CD4-positive, alpha-beta T cell treated with Interleukin-1 beta for 1 hour (primary cell): ENCODE measurements at regions not wholly inside any gene's neighbourhood (a gene's known extent, or its start where the extent isn't known, plus 50 kb on each side); places are given as distances from the start of the nearest gene placed in this dataset.
"Not testable (repeated sequence)": the region's sequence is repeated elsewhere in the genome, so short reads cannot be mapped to it uniquely, and the experiment has no call there.

ENCODE experiments used
- DNase-seq, 2 donors: peaks; one replicate each; pipeline ENCODE4 v3.0.0-alpha.2; 2020 to 2022

DNA sequence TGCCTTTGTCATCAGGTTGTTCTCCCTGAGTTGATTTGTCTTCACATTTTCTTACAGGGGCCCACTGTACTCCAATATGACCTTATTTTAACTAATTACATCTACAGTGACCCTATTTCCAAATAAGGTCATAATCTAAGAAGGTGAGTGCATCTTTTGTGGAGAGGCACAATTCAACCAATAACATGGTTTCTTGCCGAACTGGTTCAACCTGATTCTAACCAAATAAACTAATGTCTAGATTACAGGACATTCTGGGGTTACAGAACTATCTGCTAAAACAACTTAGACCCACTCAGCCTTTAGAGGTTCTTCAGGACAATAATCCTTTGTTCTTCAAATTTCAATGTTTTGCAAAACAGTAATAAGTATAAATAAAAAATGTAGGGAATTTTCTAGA lies 496.5 kb upstream of the SOX11 start:
- DNase-seq: no peak

DNA sequence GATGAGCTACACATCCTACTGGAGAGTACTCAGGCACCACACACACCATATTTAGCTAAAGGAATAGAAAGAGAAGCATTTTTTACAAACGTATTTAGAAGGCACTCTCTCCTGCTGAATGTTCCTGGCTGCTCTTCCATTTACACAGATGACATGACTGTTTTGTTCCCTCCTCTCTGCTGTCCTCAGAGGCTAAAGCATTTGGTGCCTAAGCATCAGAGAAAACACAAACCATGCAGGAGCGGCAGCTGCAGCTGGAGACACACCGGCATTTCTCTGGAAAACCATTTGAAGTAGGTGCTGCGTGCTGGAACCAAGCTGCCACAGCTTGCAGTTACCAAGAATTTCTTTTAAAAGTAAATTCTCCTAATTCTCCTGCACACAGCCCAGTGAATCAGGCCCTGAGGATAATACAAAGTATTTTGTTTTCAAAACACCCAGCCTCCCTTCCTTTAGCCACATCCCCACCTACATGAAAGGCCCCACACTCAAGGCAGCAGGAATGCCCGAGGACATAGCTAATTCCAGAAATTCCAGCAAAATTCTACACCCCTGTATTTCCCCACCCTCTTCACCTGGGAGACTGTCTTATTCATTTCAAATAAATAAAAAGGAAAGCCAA lies 488.9 kb upstream of the SOX11 start:
- no peak for DNase-seq

DNA sequence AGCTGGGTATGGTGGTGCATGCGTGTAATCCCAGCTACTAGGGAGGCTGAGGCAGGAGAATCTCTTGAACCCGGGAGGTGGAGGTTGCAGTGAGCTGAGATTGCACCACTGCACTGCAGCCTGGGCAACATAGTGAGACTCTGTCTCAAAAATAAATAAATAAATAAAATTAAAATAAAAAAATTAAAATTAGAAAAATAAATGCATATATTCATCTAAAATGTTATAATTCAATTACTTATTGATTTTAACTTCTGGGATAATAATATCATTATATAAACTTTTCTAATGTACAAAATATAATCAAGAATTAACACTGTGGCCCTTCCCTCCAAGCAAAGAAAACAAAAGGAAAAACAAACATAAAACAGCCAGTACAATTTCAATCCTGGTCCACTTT lies 485.4 kb upstream of the SOX11 start:
- DNase-seq: not testable (repeated sequence)

DNA sequence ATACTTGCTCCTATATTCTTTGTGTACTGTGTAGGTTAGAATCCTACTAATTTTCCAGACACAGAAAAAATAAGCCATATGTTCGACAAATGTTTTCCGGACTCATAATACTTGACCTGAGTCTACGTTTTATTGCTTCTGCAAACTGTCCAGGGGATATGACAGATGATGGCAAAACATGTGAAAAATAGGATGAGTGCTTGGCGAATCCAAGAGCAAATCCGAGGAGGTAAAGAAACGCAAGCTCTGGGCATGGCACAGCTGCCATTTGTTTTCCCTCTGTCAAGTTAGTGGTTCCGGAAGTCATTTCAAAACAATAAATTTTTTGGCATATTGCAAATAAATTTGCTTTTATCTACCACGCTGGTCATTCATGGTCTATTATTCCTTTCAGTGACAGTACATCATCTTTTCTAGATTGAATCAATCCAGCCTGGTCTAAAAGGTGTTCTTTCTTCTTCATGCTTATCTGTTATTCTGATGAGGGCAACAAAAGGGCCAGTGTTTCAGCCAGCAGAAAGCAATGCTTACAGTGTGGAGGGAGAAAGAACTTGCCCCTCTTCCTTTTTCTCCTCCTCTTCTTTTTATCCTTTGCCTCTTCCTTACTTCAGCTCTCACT lies 476.1 kb upstream of the SOX11 start:
- DNase-seq: no peak

DNA sequence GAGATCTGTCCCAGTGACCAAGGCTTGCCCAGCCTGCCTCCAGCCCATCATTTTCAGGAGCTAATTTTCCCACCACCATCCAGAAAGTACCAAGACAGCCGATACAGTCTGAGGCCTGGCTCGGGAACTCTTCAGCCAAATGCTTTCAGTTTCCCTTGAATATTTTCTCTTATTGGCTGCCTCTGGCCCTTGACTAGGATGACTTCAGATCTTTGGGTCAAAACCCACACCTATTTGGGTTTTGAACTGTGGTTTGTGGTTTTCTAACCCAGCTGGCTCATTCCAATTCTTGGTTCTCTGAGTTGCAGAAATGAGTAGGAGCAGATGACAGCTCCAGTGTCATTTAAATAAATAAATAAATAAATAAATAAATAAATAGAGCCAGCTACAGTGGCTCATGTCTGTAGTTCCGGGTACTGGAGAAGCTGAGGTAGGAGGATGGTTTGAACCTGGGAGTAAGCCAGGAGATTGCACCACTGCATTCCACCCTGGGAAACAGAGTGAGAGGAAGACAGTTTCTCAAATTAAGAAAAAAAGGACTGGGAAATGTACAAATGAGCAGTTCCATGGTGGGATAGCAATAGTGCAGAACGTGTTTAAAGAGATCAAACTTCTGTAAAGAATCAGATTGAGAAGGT lies 465.0 kb upstream of the SOX11 start:
- DNase-seq: no peak

DNA sequence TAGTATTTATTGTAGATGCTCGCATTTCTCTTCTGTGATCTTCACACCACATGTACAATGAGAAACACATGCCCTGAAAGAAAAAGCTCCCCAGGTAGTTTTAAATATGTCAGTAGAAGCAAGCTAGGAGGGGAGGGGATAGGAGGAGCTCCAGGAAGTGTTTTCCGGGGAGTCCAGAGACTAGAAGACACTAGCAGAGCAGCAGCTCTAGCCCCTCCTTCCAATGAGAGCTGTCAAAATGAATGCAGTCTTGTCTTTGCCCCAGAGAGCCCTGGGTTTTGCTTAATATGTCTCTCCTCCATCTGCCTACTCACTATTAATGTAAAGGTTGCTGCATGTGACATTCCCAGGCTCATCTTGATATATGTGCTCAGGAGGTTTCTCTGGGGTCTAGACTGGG lies 462.6 kb upstream of the SOX11 start:
- no peak for DNase-seq

DNA sequence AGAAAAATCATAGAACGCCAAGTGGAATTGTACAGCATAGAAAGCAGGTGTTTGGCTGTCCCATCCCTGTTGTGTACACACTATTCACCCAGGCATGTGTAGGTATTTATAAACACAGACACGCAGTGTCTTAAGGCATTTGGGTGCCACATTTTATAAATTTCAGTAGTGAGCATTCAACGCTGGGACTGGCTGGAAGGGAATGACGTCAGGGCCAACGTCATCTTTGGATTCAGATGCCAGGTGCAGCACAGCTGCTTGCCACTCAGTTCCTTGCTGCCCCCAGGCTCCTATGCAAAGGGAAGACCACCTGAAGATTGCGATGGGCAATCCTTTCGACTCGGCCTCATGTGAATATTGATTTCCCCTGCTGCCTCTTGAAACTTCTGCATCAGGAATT lies 461.7 kb upstream of the SOX11 start:
- DNase-seq: no peak

DNA sequence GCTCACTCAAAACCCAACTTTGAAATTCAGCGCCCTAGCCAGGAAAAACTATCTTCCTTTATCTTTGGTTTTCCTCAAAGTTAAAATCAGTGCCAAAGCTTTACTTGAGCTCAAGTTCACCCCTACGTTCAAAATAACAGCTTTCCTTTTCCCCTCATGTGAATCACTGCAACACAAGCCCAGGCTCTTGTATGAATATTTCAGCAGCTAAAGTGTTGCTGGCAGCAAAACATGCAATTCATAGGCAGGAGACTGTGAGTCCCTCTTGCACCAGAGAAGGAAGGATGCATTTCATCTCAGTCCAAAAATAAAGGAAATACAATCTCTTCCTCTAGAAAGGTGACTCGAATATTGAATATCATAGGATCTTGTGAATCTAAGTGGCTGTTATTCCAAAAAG lies 461.3 kb upstream of the SOX11 start:
- DNase-seq: no peak

DNA sequence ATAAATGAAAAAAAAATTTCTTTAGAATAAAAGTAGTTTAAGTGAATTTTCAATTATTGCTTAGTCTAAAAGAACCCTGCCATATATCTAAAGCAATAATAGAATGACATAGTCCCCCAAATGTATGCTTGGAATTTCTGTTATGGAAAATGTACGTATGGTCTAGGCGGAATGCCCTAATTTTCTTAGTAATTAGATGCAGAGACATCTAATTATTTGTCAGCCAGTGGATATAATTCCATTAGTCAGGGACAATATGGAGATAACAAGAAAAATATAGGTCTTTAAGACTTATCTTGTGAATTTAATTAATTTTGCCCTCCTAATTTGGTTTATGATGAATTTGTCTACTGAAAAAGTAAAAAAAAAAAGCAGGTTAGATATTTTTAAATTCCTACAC lies 460.9 kb upstream of the SOX11 start:
- no peak for DNase-seq

DNA sequence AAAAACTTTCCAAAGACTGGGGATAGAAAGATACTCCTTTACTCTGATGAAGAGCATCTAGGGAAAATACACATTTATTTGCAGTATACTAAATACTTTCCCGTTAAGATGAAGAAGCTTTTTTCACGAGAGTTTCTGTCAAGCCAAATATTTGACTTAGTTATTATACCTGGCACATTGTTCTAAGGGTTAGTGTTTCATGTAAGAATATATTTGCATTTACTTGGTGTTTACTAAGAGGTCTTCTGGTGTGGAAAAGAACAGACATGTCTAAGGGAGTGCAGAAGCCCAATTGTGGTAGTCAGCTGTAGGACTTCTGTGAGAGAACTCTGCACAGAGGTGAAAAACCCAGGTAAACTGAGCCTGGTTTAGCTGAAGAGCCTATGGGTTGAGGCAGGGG lies 457.6 kb upstream of the SOX11 start:
- DNase-seq: no peak

DNA sequence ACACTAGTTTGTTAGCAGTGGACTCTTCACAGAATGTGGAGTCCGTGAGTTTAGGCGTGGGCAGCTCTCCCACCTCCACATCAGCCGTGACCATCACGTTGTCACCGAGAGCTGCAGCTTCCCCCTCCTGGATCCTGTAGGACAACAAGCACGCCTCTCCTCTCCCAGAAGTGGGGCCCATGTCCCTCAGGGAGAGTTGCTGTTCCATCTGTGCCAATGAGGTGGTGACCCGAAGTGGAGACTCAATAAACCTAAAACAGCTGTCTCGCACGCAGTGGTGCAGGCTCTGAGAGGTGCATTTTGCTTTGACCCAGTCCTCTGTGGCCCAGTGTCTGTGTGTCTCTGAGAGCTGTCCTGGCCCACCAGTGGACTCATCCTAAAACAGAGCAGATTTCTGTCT lies 456.5 kb upstream of the SOX11 start:
- no peak for DNase-seq

DNA sequence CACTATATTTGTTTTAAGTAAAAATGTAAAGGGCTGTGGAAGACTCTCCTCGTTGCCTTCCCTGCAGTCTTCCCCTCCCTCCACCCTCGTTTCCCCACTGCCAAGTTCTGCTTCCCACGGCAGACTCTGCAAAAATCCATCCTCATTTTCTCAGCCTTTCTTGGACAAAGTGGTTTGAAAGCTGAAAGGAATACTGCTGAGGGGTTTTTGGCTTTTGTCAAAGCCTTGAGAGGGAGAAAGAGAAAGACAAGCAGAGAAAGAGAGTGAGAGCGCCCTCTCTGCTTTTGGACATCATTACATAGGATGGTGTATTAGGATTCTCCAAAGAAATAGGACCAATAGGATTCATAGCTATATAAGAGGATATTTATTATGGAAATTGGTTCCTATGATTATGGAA lies 455.9 kb upstream of the SOX11 start:
- no peak for DNase-seq

DNA sequence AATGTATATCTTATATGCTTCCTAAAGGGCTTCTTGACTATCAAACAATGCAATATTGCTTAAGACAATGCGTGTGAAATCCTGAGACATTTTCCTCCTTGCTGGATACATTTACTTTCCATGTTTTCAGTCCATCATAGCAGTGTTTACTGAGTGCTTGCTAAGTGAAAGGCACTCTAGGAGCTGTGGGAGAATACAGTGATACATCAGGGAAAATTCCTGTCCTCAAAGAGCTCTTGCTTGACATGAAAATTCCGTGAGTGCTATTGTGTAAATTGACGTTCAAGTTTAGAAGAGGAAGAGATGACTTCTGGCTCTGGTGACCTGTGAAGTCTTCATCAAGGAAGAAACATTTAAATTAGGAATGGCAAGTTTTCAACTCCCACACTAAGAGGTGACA lies 449.4 kb upstream of the SOX11 start:
- no peak for DNase-seq

DNA sequence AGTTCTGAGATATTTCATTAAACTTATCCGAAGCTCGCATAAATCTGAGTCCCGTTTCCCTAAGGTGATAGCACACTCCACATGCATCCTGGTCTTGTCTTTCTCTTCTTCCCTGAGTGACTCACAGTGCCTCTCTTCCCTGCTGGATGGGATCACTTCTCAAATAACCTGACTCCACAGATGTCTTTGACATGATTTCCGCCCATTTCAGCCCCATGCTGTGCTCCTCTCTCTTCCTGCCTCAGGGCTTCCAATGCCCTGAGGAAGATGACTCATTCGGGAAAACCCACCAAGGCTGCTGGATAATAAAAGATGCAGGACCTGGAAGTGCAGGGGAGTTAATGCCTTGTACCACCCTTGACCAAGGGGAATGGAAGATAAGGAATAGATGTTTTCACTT lies 441.7 kb upstream of the SOX11 start:
- no peak for DNase-seq

DNA sequence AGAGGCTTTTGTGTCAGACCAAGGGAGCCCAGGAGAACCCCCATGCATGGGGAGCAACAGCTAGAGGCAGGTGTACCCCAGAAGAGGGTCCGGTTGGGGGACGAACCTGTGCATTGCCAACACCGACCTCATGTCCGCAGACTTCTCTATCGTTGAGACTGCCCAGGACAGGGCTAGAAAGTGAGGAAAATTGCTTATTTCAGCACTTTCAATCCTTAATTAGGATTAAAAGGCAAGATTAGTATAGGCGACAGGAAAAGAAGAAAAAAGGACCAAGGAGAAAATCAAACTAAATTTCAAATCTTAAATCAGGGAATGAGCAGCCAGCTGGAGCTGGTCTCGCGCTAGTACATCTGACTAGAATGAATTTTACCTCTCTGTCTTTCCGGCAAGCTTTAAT lies 438.9 kb upstream of the SOX11 start:
- no peak for DNase-seq

DNA sequence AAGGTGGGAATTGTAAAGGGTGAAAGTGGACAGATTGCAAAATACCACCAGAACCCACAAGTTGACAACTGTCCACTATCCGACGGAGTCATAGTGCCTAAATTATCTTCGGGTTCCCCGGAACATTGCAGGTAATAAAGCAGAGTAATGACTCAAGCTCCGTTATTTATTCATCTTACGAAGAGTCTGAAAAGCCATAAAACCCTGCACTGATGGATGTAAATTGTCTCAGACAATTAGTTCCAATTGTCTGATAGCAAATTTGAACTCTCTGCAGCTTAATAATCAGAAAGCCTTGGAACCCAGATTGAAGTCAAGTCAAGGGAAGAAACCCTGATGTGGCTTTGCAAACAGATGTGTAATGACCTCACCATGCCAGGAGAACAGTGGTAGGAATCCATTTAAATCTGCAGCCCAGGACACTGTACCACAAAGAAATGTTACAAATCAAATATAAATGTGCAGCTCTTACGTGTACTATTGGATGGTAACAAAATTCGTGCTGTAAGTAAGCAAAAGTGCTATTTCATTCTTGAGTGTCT lies 437.3 kb upstream of the SOX11 start:
- no peak for DNase-seq

DNA sequence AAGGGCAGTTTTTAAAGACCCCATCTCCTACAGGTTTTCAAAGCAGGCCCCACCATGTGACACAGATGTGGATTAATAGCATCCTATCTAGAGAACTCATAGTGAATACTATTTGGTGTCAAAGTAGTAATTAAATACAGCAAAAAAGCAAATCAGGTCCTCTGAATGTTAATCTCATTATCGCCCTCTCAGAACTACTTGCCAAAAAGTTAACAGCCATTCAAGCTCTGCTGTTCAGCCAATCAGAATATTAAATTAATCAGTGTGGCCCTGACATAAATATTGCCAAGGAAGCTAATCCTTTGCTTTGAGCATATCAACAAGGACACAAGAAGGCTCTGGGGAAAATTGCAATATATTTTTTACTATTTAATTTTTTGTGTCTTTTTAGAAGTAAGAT lies 428.9 kb upstream of the SOX11 start:
- no peak for DNase-seq

DNA sequence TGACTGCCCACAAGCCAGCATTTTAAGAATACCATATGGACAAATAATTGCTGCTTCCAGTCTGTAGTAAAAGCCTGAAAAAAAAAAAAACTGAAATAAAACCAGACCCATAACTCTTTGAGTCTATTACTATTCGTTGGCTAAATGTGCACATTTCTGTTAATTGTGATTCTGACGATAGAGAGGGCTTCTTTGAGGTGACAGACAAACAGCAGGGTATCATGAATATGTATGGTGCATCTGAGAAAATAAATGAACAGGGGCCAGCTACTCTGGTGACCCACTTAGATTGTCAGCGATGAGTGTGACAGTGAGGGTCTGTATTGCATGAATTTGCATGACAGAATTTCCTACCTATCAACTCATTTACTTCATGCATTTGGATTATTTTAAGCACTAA lies 427.8 kb upstream of the SOX11 start:
- no peak for DNase-seq

DNA sequence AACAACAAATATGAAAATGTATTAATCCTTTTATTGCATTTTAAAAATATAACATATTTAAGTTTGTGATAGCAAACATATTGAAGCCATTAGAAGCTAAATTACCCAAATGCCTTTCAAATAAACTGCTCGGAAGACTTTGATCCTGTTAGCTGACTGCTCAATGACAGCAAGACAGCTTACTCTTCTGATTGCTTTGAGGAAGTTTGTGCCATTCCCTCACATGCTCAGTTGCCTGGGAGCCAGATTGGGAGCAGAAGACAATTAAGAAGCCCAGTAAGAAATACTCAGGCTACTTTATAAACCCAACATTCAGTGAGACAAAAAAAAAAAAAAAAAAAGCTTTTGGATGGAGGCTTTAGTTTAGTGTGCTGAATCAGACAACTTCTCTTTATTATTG lies 407.1 kb upstream of the SOX11 start:
- no peak for DNase-seq

DNA sequence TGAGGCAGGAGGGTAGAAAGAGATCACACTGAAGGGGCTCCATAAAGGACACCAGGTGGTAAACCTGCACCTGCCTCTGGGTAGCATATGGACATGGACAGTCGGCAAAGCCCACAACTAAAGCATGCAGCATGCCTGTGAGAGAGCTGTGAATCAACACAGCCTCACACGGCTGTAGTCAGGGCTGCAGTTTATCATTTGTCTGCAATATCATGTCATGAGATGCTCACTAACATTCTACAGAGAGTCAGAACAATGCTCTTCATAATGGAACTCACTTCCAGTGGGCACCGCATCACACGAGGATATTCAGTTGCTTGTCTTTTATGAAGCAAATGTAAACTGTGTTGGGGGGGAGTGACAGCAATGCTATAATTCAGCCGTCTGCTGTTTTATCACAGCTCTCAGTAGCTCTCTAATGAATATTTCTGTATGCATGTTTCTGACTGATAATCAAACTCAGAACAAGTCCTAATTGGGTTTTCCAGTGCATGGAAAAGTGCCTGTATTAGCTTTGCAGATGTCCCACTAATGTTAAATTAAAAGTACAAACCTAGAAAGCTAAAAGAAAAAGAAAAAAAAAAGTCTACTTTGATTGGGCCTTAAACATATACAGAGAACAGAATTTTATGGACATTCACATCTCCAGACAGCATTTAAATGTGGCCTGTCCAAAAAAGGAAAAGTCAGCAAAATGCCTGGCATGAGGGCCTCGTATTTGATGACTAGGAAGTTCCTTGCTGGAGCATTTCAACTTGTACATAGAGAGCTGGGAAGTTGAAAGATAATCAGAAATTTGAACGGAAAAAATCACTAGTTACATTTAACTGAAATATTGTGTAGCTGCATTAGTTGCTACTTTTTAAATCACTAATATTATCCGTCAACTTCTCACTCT lies 406.1 kb upstream of the SOX11 start:
- DNase-seq: no peak

DNA sequence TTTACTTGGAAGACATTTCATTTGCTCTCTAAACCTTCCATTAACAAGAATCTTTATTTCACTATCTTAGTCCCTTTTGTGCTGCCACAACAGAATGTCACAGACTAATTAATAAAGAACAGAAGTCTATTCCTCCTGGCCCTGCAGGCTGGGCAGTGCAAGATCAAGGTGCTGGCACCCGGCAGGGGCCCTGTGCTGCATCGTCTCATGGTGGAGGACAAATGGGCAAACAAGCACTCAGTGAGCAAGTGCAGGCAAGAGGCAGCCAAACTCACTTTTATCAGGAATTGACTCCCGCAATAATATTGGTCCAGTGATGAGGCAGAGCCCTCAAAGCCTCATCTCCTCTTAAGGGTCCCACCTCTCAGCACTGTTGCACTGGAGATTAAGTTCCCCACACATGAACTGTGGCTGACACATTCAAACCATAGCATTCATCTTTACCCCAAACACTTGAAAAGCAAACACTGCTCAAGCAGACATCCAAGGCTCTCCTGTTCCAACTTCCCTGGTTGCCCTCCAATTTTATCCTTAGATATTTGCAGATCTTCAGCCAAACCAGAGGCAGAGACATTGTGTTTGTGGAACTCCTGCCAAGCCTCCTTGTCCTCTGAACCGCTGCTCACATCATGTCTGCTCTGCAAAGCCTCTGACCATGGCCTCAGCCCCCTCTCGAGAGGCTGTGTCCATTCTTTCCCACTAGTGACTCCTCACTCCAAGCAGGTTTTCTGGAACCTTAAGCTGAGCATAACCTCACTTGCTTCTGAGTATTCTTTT lies 404.4 kb upstream of the SOX11 start:
- DNase-seq: no peak

DNA sequence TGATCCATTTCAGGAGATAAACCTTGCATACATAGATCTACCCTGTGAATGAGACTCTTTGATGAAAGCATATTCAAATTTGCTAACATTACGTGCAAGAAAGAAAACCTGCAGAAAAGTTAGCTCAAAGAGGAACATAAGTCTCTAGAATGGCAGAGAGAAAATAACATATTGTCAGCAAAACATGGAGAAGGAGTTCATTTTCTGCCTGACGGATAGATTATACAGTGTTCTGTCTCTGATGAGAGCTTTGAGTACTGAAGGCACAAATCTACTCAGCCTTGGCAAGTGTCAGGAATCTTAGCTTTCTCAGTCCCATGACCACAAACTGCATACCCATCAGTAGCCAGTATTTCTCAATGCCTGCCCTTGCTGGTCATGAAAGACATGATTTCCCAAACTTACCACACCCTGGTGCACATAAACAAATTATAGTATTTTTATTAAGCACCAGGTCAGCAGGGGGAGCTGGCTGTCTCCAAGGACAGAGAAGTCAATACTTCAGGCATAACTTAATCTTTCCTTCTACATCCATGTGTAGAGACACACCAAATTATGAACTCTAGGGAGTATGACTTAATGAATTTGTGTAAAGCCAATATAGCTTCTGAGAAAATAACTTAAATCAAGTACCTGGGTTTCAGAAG lies 401.2 kb upstream of the SOX11 start:
- DNase-seq: no peak
